Endodermal cell (in vitro differentiated cells): ENCODE measurements at regions not wholly inside any gene's neighbourhood (a gene's known extent, or its start where the extent isn't known, plus 50 kb on each side); places are given as distances from the start of the nearest gene placed in this dataset.

Source experiments
- DNase-seq: peaks from one replicate; pipeline ENCODE4 v3.0.0-alpha.2; 2017
- H3K27ac ChIP-seq: 2 replicates; pipeline ENCODE4 v1.5.1; 2013; ENCODE audit warnings: mild to moderate bottlenecking, low read depth, low read length, moderate library complexity
- H3K27me3 ChIP-seq: 2 replicates; pipeline ENCODE4 v1.6.1; 2013; ENCODE audit warnings: mild to moderate bottlenecking, low read length, moderate library complexity; ENCODE audit not compliant: insufficient read depth, control insufficient read depth, poor library complexity, severe bottlenecking
- H3K36me3 ChIP-seq: 2 replicates; pipeline ENCODE4 v1.7.0; 2013; ENCODE audit warnings: mild to moderate bottlenecking, low read length, moderate library complexity; ENCODE audit not compliant: control insufficient read depth, insufficient read depth
- H3K4me1 ChIP-seq: one replicate; pipeline ENCODE4 v1.7.0; 2013; ENCODE audit warnings: low read length; ENCODE audit not compliant: control insufficient read depth, insufficient read depth
- H3K4me3 ChIP-seq: 2 replicates; pipeline ENCODE4 v1.5.1; 2013; ENCODE audit warnings: mild to moderate bottlenecking, low read length, moderate library complexity
- H3K9ac ChIP-seq: 2 replicates; pipeline ENCODE4 v1.6.1; 2013; ENCODE audit warnings: mild to moderate bottlenecking, low read length, moderate library complexity; ENCODE audit not compliant: poor library complexity, severe bottlenecking; ENCODE audit errors: extremely low read depth
- H3K9me3 ChIP-seq: 2 replicates; pipeline ENCODE4 v1.6.1; 2013; ENCODE audit warnings: mild to moderate bottlenecking, low read length, moderate library complexity; ENCODE audit not compliant: control insufficient read depth
- H3K27ac Mint-ChIP-seq: 2 replicates; pipeline ENCODE4 v1.8.0; 2020; ENCODE audit warnings: mixed read lengths
- H3K27me3 Mint-ChIP-seq: 2 replicates; pipeline ENCODE4 v1.8.0; 2021; ENCODE audit warnings: mild to moderate bottlenecking, mixed read lengths; ENCODE audit not compliant: insufficient read depth
- H3K36me3 Mint-ChIP-seq: 2 replicates; pipeline ENCODE4 v1.8.0; 2020; ENCODE audit warnings: low read depth, mixed read lengths
- H3K4me1 Mint-ChIP-seq: 2 replicates; pipeline ENCODE4 v1.8.0; 2020; ENCODE audit warnings: mixed read lengths
- H3K4me3 Mint-ChIP-seq: 2 replicates; pipeline ENCODE4 v1.8.0; 2020; ENCODE audit warnings: mild to moderate bottlenecking, moderate library complexity, mixed read lengths
- H3K9me3 Mint-ChIP-seq: 2 replicates; pipeline ENCODE4 v1.8.0; 2020; ENCODE audit warnings: mild to moderate bottlenecking, mixed read lengths
- WGBS, 2 experiments: methylation state at CpG; one replicate each; pipeline versions ENCODE4 v1.1.5 to v1.1.7; 2013; ENCODE audit warnings: missing lambda C conversion rate in 2 of 2, mixed read lengths in 1 of 2; ENCODE audit not compliant: insufficient coverage in 1 of 2, insufficient read length in 1 of 2; 5-methylcytosine and 5-hydroxymethylcytosine counted together
- TF ChIP-seq, protein P1 (sequence below): fragments of 200-600 bp; sonication (generic); conservative IDR thresholded peaks from 2 replicates; pipeline ENCODE4 v1.5.0; 2021; ENCODE audit warnings: antibody characterized with exemption, mild to moderate bottlenecking

DNA sequence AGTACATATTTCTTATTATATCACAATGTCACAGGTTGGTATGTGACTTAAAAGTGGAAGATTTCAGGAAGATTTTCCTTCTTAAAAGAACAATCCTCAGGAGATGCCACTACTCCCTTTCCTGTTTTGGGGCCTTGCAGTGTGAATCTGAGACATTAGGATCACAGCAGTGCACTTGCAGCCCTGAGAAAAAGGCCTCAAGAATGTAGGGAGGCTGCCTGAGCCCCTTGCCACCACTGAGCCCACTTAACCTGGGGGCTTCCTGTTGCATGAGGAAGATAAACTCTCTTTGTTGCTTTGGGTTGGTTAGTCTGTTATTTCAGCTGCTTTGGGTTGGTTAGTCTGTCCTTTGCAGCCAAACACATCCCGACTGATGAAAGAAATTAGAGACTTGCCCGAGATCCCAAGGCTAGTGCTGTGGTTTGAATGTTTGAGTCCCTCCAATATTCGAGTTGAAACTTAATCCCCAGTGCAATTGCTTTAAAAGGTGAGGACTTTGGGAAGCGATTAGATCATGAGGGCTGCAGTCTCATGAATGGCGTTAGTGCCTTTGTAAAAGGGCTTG is 151.3 kb upstream of the SP4 start:
- Histone ChIP-seq H3K9me3 (no peaks in the 10 kb centered on the region), H3K27me3 (peaks cover 65% of the 10 kb centered on the region), H3K9ac (no peak overlapping the region), H3K27ac (no peak overlapping the region), H3K4me3 (no peak overlapping the region), H3K36me3 (no peaks in the 10 kb centered on the region), H3K4me1 (no peaks in the 10 kb centered on the region)
- WGBS, 2 experiments, result 75 to 76% methylated on average over 4 to 5 of the region's 5 CpGs
- TF ChIP-seq, protein P1, sequence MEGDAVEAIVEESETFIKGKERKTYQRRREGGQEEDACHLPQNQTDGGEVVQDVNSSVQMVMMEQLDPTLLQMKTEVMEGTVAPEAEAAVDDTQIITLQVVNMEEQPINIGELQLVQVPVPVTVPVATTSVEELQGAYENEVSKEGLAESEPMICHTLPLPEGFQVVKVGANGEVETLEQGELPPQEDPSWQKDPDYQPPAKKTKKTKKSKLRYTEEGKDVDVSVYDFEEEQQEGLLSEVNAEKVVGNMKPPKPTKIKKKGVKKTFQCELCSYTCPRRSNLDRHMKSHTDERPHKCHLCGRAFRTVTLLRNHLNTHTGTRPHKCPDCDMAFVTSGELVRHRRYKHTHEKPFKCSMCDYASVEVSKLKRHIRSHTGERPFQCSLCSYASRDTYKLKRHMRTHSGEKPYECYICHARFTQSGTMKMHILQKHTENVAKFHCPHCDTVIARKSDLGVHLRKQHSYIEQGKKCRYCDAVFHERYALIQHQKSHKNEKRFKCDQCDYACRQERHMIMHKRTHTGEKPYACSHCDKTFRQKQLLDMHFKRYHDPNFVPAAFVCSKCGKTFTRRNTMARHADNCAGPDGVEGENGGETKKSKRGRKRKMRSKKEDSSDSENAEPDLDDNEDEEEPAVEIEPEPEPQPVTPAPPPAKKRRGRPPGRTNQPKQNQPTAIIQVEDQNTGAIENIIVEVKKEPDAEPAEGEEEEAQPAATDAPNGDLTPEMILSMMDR, result no peak
- Mint-ChIP-seq H3K9me3 (no peaks in the 10 kb centered on the region), H3K27ac (no peak overlapping the region), H3K36me3 (no peaks in the 10 kb centered on the region), H3K27me3 (peaks cover 52% of the 10 kb centered on the region), H3K4me1 (peaks cover 8% of the 10 kb centered on the region), H3K4me3 (no peak overlapping the region)
- peak; percentile 79 for DNase-seq

DNA sequence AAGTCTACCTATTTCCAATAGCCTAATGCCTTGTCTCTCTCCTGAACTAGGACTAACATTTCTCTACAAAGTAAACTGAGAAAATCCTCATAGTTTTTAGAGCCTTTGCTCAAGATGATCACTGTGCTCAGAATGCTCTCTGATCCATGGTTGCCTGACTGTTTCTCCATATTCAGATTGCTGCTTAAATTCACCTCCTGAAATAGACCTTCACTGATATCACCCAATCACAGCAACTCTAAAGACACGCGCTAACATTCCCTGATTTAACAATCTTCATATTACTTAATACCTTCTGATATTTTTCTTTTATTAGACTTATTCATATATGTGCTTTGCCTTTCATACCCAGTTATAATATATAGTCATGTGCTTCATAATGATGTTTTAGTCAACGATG is 148.9 kb upstream of the SP4 start:
- no peak for DNase-seq
- no peak overlapping the region for H3K9ac ChIP-seq
- H3K27ac ChIP-seq, result no peak overlapping the region
- Mint-ChIP-seq H3K27me3 (peaks cover 36% of the 10 kb centered on the region), H3K36me3 (no peaks in the 10 kb centered on the region), H3K4me1 (peaks cover 8% of the 10 kb centered on the region), H3K4me3 (no peak overlapping the region), H3K27ac (no peak overlapping the region), H3K9me3 (no peaks in the 10 kb centered on the region)
- TF ChIP-seq, protein P1, result no peak
- H3K9me3 ChIP-seq, result no peaks in the 10 kb centered on the region
- H3K4me3 ChIP-seq, result no peak overlapping the region
- WGBS, 2 experiments, result 92% methylated on average over 3 of the region's 3 CpGs; no CpG with 5 or more reads in 1 of the 2 experiments
- H3K4me1 ChIP-seq, result no peaks in the 10 kb centered on the region
- H3K36me3 ChIP-seq, result no peaks in the 10 kb centered on the region
- peaks cover 56% of the 10 kb centered on the region for H3K27me3 ChIP-seq

DNA sequence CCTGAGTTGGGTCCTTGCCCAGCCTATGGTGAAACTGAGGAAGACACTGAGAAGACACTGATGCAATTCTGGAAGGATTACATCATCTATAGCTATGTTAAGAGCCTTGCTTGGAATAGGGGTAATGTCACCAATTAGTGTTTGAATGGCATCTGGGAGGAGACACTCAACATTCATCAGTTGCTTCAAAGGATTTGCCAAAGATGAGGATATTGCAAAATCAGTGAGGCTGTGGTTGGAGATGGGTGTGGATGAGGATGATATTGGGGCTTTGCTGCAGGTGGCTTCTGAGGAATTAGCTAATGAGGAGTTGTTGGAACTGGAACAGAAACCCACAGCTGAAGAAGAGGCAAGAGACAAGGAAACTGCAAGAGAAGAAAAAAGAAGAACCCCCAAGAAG is 146.7 kb upstream of the SP4 start:
- H3K36me3 Mint-ChIP-seq, result no peaks in the 10 kb centered on the region

More for the DNA sequence above, 146.7 kb upstream of the SP4 start:
- H3K9me3 Mint-ChIP-seq, result no peaks in the 10 kb centered on the region
- H3K9ac ChIP-seq, result no peak overlapping the region
- H3K4me1 ChIP-seq, result no peaks in the 10 kb centered on the region
- H3K36me3 ChIP-seq, result no peaks in the 10 kb centered on the region
- peaks cover 7% of the 10 kb centered on the region for H3K4me1 Mint-ChIP-seq
- DNase-seq, result no peak
- H3K9me3 ChIP-seq, result no peaks in the 10 kb centered on the region
- TF ChIP-seq, protein P1, result no peak
- no peak overlapping the region for H3K27ac Mint-ChIP-seq
- peaks cover 42% of the 10 kb centered on the region for H3K27me3 ChIP-seq
- no peak overlapping the region for H3K4me3 Mint-ChIP-seq
- H3K27ac ChIP-seq, result no peak overlapping the region
- no peak overlapping the region for H3K4me3 ChIP-seq
- H3K27me3 Mint-ChIP-seq, result peaks cover 21% of the 10 kb centered on the region
